WTC11 (cell line): ENCODE measurements at regions not wholly inside any gene's neighbourhood (a gene's known extent, or its start where the extent isn't known, plus 50 kb on each side); places are given as distances from the start of the nearest gene placed in this dataset.

Experiments
- ATAC-seq: fragments of 200-7000 bp; cut with Tn5 transposase; 2 replicates; pipeline ENCODE4 v1.10.0; 2021; ENCODE audit warnings: mild to moderate bottlenecking, moderate library complexity
- CTCF ChIA-PET: fragments of 300-600 bp; sonication (Branson Sonifier 250); formaldehyde crosslinking; loops from one replicate; lab custom pipeline; 2021; ENCODE audit warnings: antibody characterized with exemption; lab: Charles Lee
- POLR2A ChIA-PET: fragments of 350-600 bp; sonication (Branson Sonifier 250); formaldehyde crosslinking; loops from one replicate; lab custom pipeline; 2021; ENCODE audit warnings: antibody characterized with exemption; lab: Charles Lee
- DNase-seq: peaks from one replicate; pipeline ENCODE4 v3.0.0; 2021; ENCODE audit warnings: low spot score
- H3K27ac Mint-ChIP-seq: 2 replicates; pipeline ENCODE4 v1.8.0; 2021; ENCODE audit warnings: mixed read lengths
- H3K27me3 Mint-ChIP-seq: 2 replicates; pipeline ENCODE4 v1.8.0; 2021; ENCODE audit warnings: low read depth, mild to moderate bottlenecking, moderate library complexity, mixed read lengths
- H3K36me3 Mint-ChIP-seq: 2 replicates; pipeline ENCODE4 v1.8.0; 2021; ENCODE audit warnings: mixed read lengths
- H3K4me1 Mint-ChIP-seq: 2 replicates; pipeline ENCODE4 v1.8.0; 2022; ENCODE audit warnings: mixed read lengths
- H3K4me3 Mint-ChIP-seq: 2 replicates; pipeline ENCODE4 v1.8.0; 2021; ENCODE audit warnings: mild to moderate bottlenecking, moderate library complexity, mixed read lengths
- H3K9me3 Mint-ChIP-seq: 2 replicates; pipeline ENCODE4 v1.8.0; 2021; ENCODE audit warnings: mixed read lengths
- CBFB ChIP-seq: sonication (generic); formaldehyde crosslinking; IDR thresholded peaks from 2 replicates; pipeline ENCODE4 v1.8.1; 2022; ENCODE audit warnings: mild to moderate bottlenecking, low read depth, missing genetic modification reagents
- ETV6 ChIP-seq: sonication (generic); formaldehyde crosslinking; IDR thresholded peaks from 2 replicates; pipeline ENCODE4 v1.8.1; 2022; ENCODE audit warnings: mild to moderate bottlenecking, missing genetic modification reagents
- GABPB1 ChIP-seq: sonication (generic); formaldehyde crosslinking; IDR thresholded peaks from 2 replicates; pipeline ENCODE4 v1.8.1; 2023; ENCODE audit warnings: mild to moderate bottlenecking, missing genetic modification reagents
- GRHL2 ChIP-seq: fragments of 250-450 bp; sonication (Bioruptor Pico); IDR thresholded peaks from 2 replicates; pipeline ENCODE4 v1.8.0; 2022; ENCODE audit warnings: mild to moderate bottlenecking, moderate library complexity; ENCODE audit not compliant: insufficient replicate concordance, severe bottlenecking
- IRF2 ChIP-seq: sonication (generic); formaldehyde crosslinking; IDR thresholded peaks from 2 replicates; pipeline ENCODE4 v1.8.0; 2022; ENCODE audit warnings: low read depth, missing genetic modification reagents, borderline replicate concordance
- NFE2L1 ChIP-seq: sonication (generic); formaldehyde crosslinking; IDR thresholded peaks from 2 replicates; pipeline ENCODE4 v1.8.1; 2023; ENCODE audit warnings: missing genetic modification reagents
- NR2C2 ChIP-seq: sonication (generic); formaldehyde crosslinking; IDR thresholded peaks from 2 replicates; pipeline ENCODE4 v1.8.0; 2022; ENCODE audit warnings: mild to moderate bottlenecking, missing genetic modification reagents
- SMAD3 ChIP-seq: sonication (generic); formaldehyde crosslinking; IDR thresholded peaks from 2 replicates; pipeline ENCODE4 v1.8.0; 2022; ENCODE audit warnings: missing genetic modification reagents, mild to moderate bottlenecking, borderline replicate concordance
- SMAD4 ChIP-seq: sonication (generic); formaldehyde crosslinking; IDR thresholded peaks from 2 replicates; pipeline ENCODE4 v1.8.0; 2022; ENCODE audit warnings: mild to moderate bottlenecking, missing genetic modification reagents
- ZNF396 ChIP-seq: fragments of 250-450 bp; sonication (Bioruptor Pico); IDR thresholded peaks from 2 replicates; pipeline ENCODE4 v1.8.0; 2021; ENCODE audit warnings: mild to moderate bottlenecking, moderate library complexity, borderline replicate concordance
- TF ChIP-seq, protein P1 (sequence below): fragments of 250-450 bp; sonication (Bioruptor Pico); IDR thresholded peaks from 2 replicates; pipeline ENCODE4 v1.8.0; 2021; ENCODE audit warnings: mild to moderate bottlenecking
- TF ChIP-seq, protein P2 (sequence below): fragments of 250-450 bp; sonication (Bioruptor Pico); IDR thresholded peaks from 2 replicates; pipeline ENCODE4 v1.9.0; 2021; ENCODE audit warnings: moderate library complexity, mild to moderate bottlenecking, inconsistent platforms, borderline replicate concordance
- TF ChIP-seq, protein P3 (sequence below): fragments of 250-450 bp; sonication (Bioruptor Pico); IDR thresholded peaks from 2 replicates; pipeline ENCODE4 v1.9.0; 2021; ENCODE audit warnings: mild to moderate bottlenecking, borderline replicate concordance
- TF ChIP-seq, protein P4 (sequence below): sonication (generic); formaldehyde crosslinking; IDR thresholded peaks from 2 replicates; pipeline ENCODE4 v1.8.1; 2023; ENCODE audit warnings: mild to moderate bottlenecking, missing genetic modification reagents
- TF ChIP-seq, protein P5 (sequence below): sonication (generic); formaldehyde crosslinking; IDR thresholded peaks from 2 replicates; pipeline ENCODE4 v1.8.1; 2023; ENCODE audit warnings: mild to moderate bottlenecking, missing genetic modification reagents, borderline replicate concordance
- TF ChIP-seq, protein P6 (sequence below): sonication (generic); formaldehyde crosslinking; conservative IDR thresholded peaks from 2 replicates; pipeline ENCODE4 v1.8.1; 2022; ENCODE audit warnings: mild to moderate bottlenecking, missing genetic modification reagents

DNA sequence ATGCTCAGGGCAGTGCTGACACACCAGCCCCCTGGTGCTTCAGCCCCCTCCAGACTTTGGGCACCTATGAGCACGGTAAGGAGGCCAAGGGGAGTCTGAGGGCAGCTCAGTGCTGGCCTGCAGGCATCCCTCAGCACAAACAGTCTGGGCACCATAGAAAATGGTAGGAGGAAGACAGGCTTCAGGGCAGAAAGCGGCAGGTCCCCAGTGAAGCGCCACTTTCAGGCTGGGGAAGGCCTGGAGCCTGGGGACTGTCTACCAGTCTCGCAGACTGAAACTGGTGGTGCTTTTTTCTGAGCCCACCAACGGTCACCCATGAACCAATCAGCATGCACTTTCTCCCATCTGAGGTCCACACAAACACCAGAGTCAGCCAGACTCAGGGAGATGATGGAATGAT, 1074.7 kb downstream of the PCDH18 start:
- no peak for DNase-seq
- H3K4me1 Mint-ChIP-seq: peaks cover 11% of the 10 kb centered on the region
- CTCF ChIA-PET: no interaction called here
- no peak overlapping the region for H3K27ac Mint-ChIP-seq
- ATAC-seq: no peak
- peaks cover 11% of the 10 kb centered on the region for H3K36me3 Mint-ChIP-seq
- TF ChIP-seq, protein P1, sequence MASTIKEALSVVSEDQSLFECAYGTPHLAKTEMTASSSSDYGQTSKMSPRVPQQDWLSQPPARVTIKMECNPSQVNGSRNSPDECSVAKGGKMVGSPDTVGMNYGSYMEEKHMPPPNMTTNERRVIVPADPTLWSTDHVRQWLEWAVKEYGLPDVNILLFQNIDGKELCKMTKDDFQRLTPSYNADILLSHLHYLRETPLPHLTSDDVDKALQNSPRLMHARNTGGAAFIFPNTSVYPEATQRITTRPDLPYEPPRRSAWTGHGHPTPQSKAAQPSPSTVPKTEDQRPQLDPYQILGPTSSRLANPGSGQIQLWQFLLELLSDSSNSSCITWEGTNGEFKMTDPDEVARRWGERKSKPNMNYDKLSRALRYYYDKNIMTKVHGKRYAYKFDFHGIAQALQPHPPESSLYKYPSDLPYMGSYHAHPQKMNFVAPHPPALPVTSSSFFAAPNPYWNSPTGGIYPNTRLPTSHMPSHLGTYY (CRISPR knock-in tag): no peak
- TF ChIP-seq NFE2L1 (CRISPR knock-in tag): no peak
- no peak for TF ChIP-seq CBFB (CRISPR knock-in tag)
- no peak for TF ChIP-seq IRF2
- no peak for TF ChIP-seq SMAD3 (CRISPR knock-in tag)
- TF ChIP-seq GRHL2 (CRISPR knock-in tag): no peak
- TF ChIP-seq, protein P2, sequence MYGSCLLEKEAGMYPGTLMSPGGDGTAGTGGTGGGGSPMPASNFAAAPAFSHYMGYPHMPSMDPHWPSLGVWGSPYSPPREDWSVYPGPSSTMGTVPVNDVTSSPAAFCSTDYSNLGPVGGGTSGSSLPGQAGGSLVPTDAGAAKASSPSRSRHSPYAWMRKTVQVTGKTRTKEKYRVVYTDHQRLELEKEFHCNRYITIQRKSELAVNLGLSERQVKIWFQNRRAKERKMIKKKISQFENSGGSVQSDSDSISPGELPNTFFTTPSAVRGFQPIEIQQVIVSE (CRISPR knock-in tag): no peak
- TF ChIP-seq, protein P3, sequence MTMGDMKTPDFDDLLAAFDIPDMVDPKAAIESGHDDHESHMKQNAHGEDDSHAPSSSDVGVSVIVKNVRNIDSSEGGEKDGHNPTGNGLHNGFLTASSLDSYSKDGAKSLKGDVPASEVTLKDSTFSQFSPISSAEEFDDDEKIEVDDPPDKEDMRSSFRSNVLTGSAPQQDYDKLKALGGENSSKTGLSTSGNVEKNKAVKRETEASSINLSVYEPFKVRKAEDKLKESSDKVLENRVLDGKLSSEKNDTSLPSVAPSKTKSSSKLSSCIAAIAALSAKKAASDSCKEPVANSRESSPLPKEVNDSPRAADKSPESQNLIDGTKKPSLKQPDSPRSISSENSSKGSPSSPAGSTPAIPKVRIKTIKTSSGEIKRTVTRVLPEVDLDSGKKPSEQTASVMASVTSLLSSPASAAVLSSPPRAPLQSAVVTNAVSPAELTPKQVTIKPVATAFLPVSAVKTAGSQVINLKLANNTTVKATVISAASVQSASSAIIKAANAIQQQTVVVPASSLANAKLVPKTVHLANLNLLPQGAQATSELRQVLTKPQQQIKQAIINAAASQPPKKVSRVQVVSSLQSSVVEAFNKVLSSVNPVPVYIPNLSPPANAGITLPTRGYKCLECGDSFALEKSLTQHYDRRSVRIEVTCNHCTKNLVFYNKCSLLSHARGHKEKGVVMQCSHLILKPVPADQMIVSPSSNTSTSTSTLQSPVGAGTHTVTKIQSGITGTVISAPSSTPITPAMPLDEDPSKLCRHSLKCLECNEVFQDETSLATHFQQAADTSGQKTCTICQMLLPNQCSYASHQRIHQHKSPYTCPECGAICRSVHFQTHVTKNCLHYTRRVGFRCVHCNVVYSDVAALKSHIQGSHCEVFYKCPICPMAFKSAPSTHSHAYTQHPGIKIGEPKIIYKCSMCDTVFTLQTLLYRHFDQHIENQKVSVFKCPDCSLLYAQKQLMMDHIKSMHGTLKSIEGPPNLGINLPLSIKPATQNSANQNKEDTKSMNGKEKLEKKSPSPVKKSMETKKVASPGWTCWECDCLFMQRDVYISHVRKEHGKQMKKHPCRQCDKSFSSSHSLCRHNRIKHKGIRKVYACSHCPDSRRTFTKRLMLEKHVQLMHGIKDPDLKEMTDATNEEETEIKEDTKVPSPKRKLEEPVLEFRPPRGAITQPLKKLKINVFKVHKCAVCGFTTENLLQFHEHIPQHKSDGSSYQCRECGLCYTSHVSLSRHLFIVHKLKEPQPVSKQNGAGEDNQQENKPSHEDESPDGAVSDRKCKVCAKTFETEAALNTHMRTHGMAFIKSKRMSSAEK (CRISPR knock-in tag): no peak
- H3K4me3 Mint-ChIP-seq: no peak overlapping the region
- POLR2A ChIA-PET: no interaction called here
- peaks cover 23% of the 10 kb centered on the region for H3K9me3 Mint-ChIP-seq
- no peaks in the 10 kb centered on the region for H3K27me3 Mint-ChIP-seq

DNA sequence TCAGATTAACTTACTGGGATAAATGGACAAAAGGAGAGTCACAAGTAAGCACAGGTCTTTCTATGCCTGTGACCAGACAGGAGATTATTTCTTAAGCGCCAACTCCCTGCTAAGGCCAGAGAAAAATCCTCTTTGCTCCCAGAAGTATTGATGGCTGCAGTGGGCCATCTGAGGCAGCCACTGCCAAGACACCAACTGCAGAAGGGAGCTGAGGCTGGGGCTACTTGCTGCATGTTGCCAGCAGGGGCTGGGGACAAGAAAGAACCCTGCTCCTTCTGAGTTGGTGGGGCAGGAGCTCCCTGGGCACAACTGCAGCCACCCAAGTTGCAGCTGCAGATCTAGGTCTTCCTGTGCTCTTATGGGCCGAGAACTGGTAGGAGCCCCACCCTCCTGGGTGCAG, 1075.3 kb downstream of the PCDH18 start:
- no peaks in the 10 kb centered on the region for H3K27me3 Mint-ChIP-seq
- H3K9me3 Mint-ChIP-seq: peaks cover 23% of the 10 kb centered on the region
- ChIA-PET CTCF (no interaction called here), POLR2A (no interaction called here)
- DNase-seq (no peak), ATAC-seq (no peak)
- TF ChIP-seq SMAD4 (CRISPR knock-in tag): no peak
- TF ChIP-seq, protein P3 (CRISPR knock-in tag): no peak
- no peak for TF ChIP-seq ZNF396 (CRISPR knock-in tag)
- no peak for TF ChIP-seq GABPB1 (CRISPR knock-in tag)
- TF ChIP-seq NR2C2: no peak
- TF ChIP-seq, protein P4, sequence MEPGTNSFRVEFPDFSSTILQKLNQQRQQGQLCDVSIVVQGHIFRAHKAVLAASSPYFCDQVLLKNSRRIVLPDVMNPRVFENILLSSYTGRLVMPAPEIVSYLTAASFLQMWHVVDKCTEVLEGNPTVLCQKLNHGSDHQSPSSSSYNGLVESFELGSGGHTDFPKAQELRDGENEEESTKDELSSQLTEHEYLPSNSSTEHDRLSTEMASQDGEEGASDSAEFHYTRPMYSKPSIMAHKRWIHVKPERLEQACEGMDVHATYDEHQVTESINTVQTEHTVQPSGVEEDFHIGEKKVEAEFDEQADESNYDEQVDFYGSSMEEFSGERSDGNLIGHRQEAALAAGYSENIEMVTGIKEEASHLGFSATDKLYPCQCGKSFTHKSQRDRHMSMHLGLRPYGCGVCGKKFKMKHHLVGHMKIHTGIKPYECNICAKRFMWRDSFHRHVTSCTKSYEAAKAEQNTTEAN (CRISPR knock-in tag): no peak
- TF ChIP-seq, protein P5, sequence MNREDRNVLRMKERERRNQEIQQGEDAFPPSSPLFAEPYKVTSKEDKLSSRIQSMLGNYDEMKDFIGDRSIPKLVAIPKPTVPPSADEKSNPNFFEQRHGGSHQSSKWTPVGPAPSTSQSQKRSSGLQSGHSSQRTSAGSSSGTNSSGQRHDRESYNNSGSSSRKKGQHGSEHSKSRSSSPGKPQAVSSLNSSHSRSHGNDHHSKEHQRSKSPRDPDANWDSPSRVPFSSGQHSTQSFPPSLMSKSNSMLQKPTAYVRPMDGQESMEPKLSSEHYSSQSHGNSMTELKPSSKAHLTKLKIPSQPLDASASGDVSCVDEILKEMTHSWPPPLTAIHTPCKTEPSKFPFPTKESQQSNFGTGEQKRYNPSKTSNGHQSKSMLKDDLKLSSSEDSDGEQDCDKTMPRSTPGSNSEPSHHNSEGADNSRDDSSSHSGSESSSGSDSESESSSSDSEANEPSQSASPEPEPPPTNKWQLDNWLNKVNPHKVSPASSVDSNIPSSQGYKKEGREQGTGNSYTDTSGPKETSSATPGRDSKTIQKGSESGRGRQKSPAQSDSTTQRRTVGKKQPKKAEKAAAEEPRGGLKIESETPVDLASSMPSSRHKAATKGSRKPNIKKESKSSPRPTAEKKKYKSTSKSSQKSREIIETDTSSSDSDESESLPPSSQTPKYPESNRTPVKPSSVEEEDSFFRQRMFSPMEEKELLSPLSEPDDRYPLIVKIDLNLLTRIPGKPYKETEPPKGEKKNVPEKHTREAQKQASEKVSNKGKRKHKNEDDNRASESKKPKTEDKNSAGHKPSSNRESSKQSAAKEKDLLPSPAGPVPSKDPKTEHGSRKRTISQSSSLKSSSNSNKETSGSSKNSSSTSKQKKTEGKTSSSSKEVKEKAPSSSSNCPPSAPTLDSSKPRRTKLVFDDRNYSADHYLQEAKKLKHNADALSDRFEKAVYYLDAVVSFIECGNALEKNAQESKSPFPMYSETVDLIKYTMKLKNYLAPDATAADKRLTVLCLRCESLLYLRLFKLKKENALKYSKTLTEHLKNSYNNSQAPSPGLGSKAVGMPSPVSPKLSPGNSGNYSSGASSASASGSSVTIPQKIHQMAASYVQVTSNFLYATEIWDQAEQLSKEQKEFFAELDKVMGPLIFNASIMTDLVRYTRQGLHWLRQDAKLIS (CRISPR knock-in tag): no peak
- TF ChIP-seq ETV6 (CRISPR knock-in tag): no peak
- TF ChIP-seq, protein P6, sequence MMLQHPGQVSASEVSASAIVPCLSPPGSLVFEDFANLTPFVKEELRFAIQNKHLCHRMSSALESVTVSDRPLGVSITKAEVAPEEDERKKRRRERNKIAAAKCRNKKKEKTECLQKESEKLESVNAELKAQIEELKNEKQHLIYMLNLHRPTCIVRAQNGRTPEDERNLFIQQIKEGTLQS (CRISPR knock-in tag): no peak
- peaks cover 11% of the 10 kb centered on the region for H3K36me3 Mint-ChIP-seq
- H3K27ac Mint-ChIP-seq: no peak overlapping the region
- no peak overlapping the region for H3K4me3 Mint-ChIP-seq
- peaks cover 11% of the 10 kb centered on the region for H3K4me1 Mint-ChIP-seq
